MCF 10A (cell line): ENCODE measurements at regions not wholly inside any gene's neighbourhood (a gene's known extent, or its start where the extent isn't known, plus 50 kb on each side); places are given as distances from the start of the nearest gene placed in this dataset.

ENCODE experiments used
- BruUV-seq: library from RNA; stranded (reverse); fragments of 400-500 nt; replicated peaks from 2 replicates; lab custom pipeline; 2021; lab: Mats Ljungman, UMichigan
- CTCF ChIA-PET: fragments of 300-600 bp; sonication (Branson Sonifier 250); formaldehyde crosslinking; extraction: SDS; loops from one replicate; lab custom pipeline; 2021; ENCODE audit warnings: antibody characterized with exemption, inconsistent platforms; lab: Yijun Ruan, JAX
- POLR2A ChIA-PET: fragments of 300-600, 350-650 bp; sonication (Branson Sonifier 250); formaldehyde crosslinking; extraction: SDS; loops from one replicate; lab custom pipeline; 2020; ENCODE audit warnings: antibody characterized with exemption, inconsistent platforms; lab: Yijun Ruan, JAX
- DNase-seq: peaks from one replicate; pipeline ENCODE4 v3.0.0-alpha.2; 2018; ENCODE audit not compliant: unreplicated experiment
- H3K27ac Mint-ChIP-seq: one replicate; pipeline ENCODE4 v1.8.0; 2022; ENCODE audit warnings: mild to moderate bottlenecking, low read depth, mixed read lengths; ENCODE audit not compliant: unreplicated experiment
- H3K27me3 Mint-ChIP-seq: one replicate; pipeline ENCODE4 v1.8.0; 2022; ENCODE audit warnings: mixed read lengths; ENCODE audit not compliant: insufficient read depth, unreplicated experiment
- H3K36me3 Mint-ChIP-seq: one replicate; pipeline ENCODE4 v1.8.0; 2022; ENCODE audit warnings: mild to moderate bottlenecking, moderate library complexity, mixed read lengths; ENCODE audit not compliant: insufficient read depth, unreplicated experiment
- H3K4me1 Mint-ChIP-seq: one replicate; pipeline ENCODE4 v1.8.0; 2022; ENCODE audit warnings: mixed read lengths; ENCODE audit not compliant: insufficient read depth, unreplicated experiment
- H3K4me3 Mint-ChIP-seq: one replicate; pipeline ENCODE4 v1.8.0; 2022; ENCODE audit warnings: mild to moderate bottlenecking, moderate library complexity, mixed read lengths; ENCODE audit not compliant: unreplicated experiment
- H3K9me3 Mint-ChIP-seq: one replicate; pipeline ENCODE4 v1.8.0; 2022; ENCODE audit warnings: mixed read lengths; ENCODE audit not compliant: unreplicated experiment
- CTCF ChIP-seq: fragments of 200-600 bp; IDR thresholded peaks from one replicate; pipeline ENCODE4 v1.8.0; 2022; ENCODE audit warnings: antibody characterized with exemption, mild to moderate bottlenecking; ENCODE audit not compliant: unreplicated experiment
- intact Hi-C: fragments of 100-400 bp; cut with micrococcal nuclease; formaldehyde crosslinking; loops from 2 replicates; pipeline ENCODE4 v1.14.1; 2022

GRCh38 chr6:170112583-170112860 is 178.4 kb downstream of the DLL1 start:
- no peak for DNase-seq
- peaks cover 35% of the 10 kb centered on the region for H3K27me3 Mint-ChIP-seq
- CTCF ChIA-PET = no interaction called here

DNA sequence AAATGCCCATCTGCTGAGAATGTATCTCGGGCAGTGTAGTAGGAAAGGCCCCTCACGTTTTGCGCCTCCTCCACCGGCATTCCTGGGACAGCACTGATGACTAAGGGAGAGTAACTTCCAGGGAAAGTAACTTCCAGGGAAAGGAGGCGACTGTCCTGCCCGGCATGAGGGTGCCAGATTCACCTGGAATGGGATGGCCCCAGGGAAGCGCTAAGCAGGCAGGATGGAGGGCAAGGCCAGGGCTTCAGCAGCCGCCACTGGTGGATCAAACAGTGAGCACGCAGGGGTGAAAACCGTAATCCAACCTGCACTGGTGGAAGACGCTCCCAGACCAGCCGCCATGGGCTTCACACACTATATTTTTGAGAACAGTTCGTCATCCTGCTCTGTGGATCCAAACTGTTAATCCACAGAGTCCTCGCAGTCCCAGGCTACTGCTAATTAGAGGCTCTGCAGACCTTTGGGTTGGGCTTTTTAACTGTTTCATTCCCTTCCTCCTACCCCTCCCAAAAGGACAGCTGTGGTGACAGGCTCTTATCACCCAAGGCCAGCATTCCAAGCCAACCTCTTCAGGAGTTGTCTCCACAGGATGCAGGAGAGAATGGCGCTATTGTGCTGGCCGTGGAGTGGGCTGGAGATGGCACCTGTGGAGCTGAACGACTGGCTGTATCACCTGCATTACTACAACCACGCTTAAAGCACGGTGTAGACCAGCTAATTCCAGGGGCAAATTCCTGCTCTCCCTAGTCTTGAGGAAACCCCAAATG is 178.9 kb downstream of the DLL1 start:
- Mint-ChIP-seq H3K27me3 (peaks cover 40% of the 10 kb centered on the region), H3K36me3 (no peaks in the 10 kb centered on the region), H3K27ac (no peak overlapping the region), H3K9me3 (no peaks in the 10 kb centered on the region), H3K4me3 (no peak overlapping the region), H3K4me1 (no peaks in the 10 kb centered on the region)
- no peak for DNase-seq
- no TSS peak for BruUV-seq
- intact Hi-C loops = no loop called here
- no peak for TF ChIP-seq CTCF
- ChIA-PET POLR2A (no interaction called here), CTCF (no interaction called here)

More at GRCh38 chr6:170112583-170112860, 178.4 kb downstream of the DLL1 start:
- no peaks in the 10 kb centered on the region for H3K9me3 Mint-ChIP-seq
- no TSS peak for BruUV-seq
- TF ChIP-seq CTCF = no peak
- H3K36me3 Mint-ChIP-seq = no peaks in the 10 kb centered on the region
- H3K4me3 Mint-ChIP-seq = no peak overlapping the region
- POLR2A ChIA-PET = no interaction called here
- no peak overlapping the region for H3K27ac Mint-ChIP-seq
- no peaks in the 10 kb centered on the region for H3K4me1 Mint-ChIP-seq
- intact Hi-C loops = no loop called here

- no peak for TF ChIP-seq CTCF
- Mint-ChIP-seq H3K4me3 (no peak overlapping the region), H3K9me3 (no peaks in the 10 kb centered on the region), H3K27me3 (peaks cover 48% of the 10 kb centered on the region), H3K36me3 (no peaks in the 10 kb centered on the region), H3K4me1 (no peaks in the 10 kb centered on the region), H3K27ac (no peak overlapping the region)
- no peak for DNase-seq
- ChIA-PET CTCF (no interaction called here), POLR2A (no interaction called here)
- intact Hi-C loops = no loop called here
- BruUV-seq = no TSS peak
These were observed 179.7 kb downstream of the DLL1 start for GRCh38 chr6:170111141-170111664.

DNA sequence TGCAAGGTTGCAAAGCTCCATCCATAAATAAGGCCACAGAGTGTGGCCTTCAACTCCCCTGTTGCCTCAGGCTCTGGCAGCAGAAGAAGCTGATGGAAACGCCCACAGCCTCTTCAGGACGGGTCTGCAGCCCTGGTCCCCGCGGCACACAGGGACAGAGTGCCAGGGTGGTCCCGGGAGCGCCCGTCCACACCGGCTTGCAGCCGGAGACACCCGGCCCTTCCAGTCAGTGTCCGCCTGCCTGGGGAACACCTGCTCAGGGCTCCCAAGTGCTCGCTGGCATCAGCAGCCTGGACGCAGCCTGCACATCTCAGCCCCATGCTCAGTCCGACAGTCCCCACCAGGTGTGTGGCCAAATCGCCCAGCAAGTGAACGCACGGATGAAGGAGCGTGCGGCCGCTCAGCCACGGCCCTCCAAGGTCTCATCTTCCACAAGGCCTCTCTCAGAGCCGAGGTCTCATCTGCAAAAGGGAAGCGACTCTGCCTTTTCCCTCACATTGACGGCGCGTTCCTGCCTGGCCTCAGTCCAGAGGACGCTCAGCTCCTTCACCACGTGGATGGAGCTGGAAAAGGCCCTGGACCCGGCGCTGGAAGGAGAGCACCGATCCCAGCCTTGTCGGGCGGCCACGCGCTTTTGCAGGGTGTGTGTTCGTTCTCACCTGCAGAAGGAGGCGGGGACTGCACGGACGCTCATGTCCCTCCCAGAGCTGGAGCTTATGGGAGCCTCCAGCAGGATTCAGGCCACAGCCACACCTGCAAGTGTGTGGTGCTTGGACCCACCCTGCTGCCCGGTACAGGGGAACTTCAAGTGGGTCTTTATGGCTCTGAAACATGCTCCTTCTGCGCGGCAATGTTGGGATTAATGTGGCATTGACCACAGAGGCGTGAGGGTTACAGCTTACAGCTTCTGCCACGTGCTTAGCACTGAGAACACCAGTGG is 180.4 kb downstream of the DLL1 start:
- CTCF ChIA-PET = interaction anchor here (0.5 kb wide), 1 partner anchor 274 kb away, joined by 3 read pairs; no protein-coding TSS in a partner anchor
- BruUV-seq = no TSS peak
- TF ChIP-seq CTCF = no peak
- Mint-ChIP-seq H3K36me3 (no peaks in the 10 kb centered on the region), H3K27ac (no peak overlapping the region), H3K27me3 (peaks cover 55% of the 10 kb centered on the region), H3K4me3 (no peak overlapping the region), H3K9me3 (no peaks in the 10 kb centered on the region), H3K4me1 (no peaks in the 10 kb centered on the region)
- POLR2A ChIA-PET = interaction anchor here (0.6 kb wide), 1 partner anchor 1926 kb away, joined by 3 read pairs; no protein-coding TSS in a partner anchor
- intact Hi-C loops = no loop called here
- no peak for DNase-seq
